ENCODE measurements at regions not wholly inside any gene's neighbourhood (a gene's known extent, or its start where the extent isn't known, plus 50 kb on each side); places are given as distances from the start of the nearest gene placed in this dataset.
A peak's percentile ranks its signal among the peaks of the same experiment; 100 is the strongest.
"Not testable (repeated sequence)": the region's sequence is repeated elsewhere in the genome, so short reads cannot be mapped to it uniquely, and the experiment has no call there.

DNA sequence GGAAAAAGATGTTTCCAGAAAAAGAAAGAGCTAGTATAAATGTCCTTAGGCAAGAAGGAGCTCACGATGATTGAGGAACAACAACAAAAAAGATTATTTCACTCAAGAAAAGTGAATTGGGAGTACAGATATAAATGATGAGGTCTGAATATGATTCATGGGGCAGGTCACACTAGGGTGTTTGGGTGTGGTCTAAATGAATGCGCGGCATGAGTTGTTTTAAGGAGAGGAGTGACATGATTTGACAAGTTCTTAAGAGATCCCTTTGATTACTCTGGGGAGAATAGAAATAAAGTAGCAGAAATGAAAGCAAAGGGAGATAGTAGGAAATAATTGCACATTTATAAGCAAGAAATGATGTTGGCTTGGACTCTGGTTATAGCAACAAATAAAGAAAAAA, 59.3 kb downstream of the NUTM2D start:
- H3K9me2 ChIP-seq (ENCODE audit: insufficient read depth); intact Hi-C loops (cut with micrococcal nuclease); H3K27me3 ChIP-seq (ENCODE audit: insufficient read depth, low read length); BruUV-seq (replicated peaks); H3K79me2 ChIP-seq (ENCODE audit: insufficient read depth, low read length); H3K36me3 ChIP-seq (ENCODE audit: control insufficient read depth in 1 of 2, insufficient read depth in 2 of 2, low read length in 2 of 2); H3K4me1 ChIP-seq (ENCODE audit: control insufficient read depth in 1 of 2, insufficient read depth in 2 of 2, low read length in 2 of 2); H4K20me1 ChIP-seq (ENCODE audit: insufficient read depth); CTCF ChIA-PET; POLR2A ChIA-PET; H3K27ac ChIP-seq (ENCODE audit: low read depth, low read length); RAD21 ChIA-PET (ENCODE audit: low non-redundant PET in 1 of 2, low total read pairs in 2 of 2, uncharacterized antibody in 2 of 2, unreplicated experiment in 2 of 2); H3K9me3 ChIP-seq (ENCODE audit: control insufficient read depth in 1 of 2, insufficient read depth in 1 of 2, low read depth in 1 of 2, low read length in 2 of 2); H3K9ac ChIP-seq (ENCODE audit: low read length); H3K4me3 ChIP-seq (replicated peaks in 1 of 2; ENCODE audit: low read depth in 1 of 2, low read length in 2 of 2): not testable (repeated sequence)
- DNase-seq (ENCODE audit: low read depth, low spot score): peak; percentile 6
- ATAC-seq: peak; percentile 83
- Histone ChIP-seq H2AFZ (ENCODE audit: low read depth, low read length, poor library complexity, severe bottlenecking) (peak overlapping the region; percentile 54), H3K4me2 (ENCODE audit: low read length) (peak overlapping the region; percentile 47)

DNA sequence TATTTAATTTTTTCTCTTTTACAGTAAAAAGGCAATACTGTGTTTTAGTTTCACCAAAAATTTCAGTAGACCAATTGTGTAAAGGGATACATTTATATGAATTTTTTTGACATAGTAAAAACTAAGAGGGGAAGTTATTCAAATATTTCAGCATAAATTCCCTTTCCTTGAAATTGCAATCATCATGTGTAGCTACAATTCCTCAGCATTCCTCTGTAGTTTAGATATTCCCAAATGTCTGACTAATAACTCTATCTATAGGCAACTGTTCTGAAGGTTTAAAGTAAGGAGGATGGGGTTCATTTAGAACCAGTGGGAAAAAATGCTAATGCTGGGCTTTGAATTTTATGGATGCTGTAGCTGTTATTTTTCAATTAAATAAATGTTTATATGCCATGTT, 65.1 kb downstream of the NUTM2D start:
- H3K36me3 ChIP-seq (ENCODE audit: control insufficient read depth in 1 of 2, insufficient read depth in 2 of 2, low read length in 2 of 2); DNase-seq (ENCODE audit: low read depth, low spot score); BruUV-seq (replicated peaks); POLR2A ChIA-PET; H3K9ac ChIP-seq (ENCODE audit: low read length); H3K9me2 ChIP-seq (ENCODE audit: insufficient read depth); H3K4me2 ChIP-seq (ENCODE audit: low read length); H3K9me3 ChIP-seq (ENCODE audit: control insufficient read depth in 1 of 2, insufficient read depth in 1 of 2, low read depth in 1 of 2, low read length in 2 of 2); H3K27me3 ChIP-seq (ENCODE audit: insufficient read depth, low read length); H3K79me2 ChIP-seq (ENCODE audit: insufficient read depth, low read length); H3K27ac ChIP-seq (ENCODE audit: low read depth, low read length); ATAC-seq; intact Hi-C loops (cut with micrococcal nuclease); H3K4me3 ChIP-seq (replicated peaks in 1 of 2; ENCODE audit: low read depth in 1 of 2, low read length in 2 of 2); CTCF ChIA-PET; RAD21 ChIA-PET (ENCODE audit: low non-redundant PET in 1 of 2, low total read pairs in 2 of 2, uncharacterized antibody in 2 of 2, unreplicated experiment in 2 of 2); H3K4me1 ChIP-seq (ENCODE audit: control insufficient read depth in 1 of 2, insufficient read depth in 2 of 2, low read length in 2 of 2); H4K20me1 ChIP-seq (ENCODE audit: insufficient read depth); H2AFZ ChIP-seq (ENCODE audit: low read depth, low read length, poor library complexity, severe bottlenecking): not testable (repeated sequence)

DNA sequence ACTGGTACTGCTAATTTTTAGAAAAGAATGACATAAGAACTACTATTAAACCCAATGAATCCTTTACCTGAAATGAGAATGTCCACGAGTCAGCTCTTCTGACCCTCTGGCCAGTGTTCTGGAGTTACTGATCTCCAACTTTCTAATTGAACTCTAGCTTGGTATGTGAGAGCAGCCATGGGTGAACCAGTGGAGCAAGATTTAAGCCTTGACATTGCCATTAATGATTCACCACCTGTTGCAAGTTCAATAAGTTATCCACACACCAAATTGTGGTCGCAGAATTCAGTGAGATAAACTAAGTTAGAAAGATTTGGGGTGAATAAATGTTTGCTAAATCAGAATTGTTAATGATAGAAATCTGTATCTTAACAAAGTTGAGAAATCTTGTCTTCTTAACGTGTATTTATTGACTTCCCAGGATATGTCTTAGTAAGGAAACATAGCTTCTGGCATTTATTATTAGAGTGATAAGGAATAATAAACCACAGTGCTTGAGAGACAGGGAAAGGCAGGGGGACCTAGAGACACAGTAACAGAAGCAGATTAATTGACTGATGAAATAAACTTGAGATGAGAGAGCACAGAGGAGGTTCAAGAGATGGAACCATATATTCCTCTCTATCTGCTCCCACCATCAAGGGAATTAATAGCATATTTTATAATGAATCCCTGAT, 67.3 kb downstream of the NUTM2D start:
- RAD21 ChIA-PET (ENCODE audit: low non-redundant PET in 1 of 2, low total read pairs in 2 of 2, uncharacterized antibody in 2 of 2, unreplicated experiment in 2 of 2); ATAC-seq; DNase-seq (ENCODE audit: low read depth, low spot score); H4K20me1 ChIP-seq (ENCODE audit: insufficient read depth); H3K4me3 ChIP-seq (replicated peaks in 1 of 2; ENCODE audit: low read depth in 1 of 2, low read length in 2 of 2); H3K9me3 ChIP-seq (ENCODE audit: control insufficient read depth in 1 of 2, insufficient read depth in 1 of 2, low read depth in 1 of 2, low read length in 2 of 2); BruUV-seq (replicated peaks); intact Hi-C loops (cut with micrococcal nuclease); H3K9me2 ChIP-seq (ENCODE audit: insufficient read depth); POLR2A ChIA-PET; H3K4me2 ChIP-seq (ENCODE audit: low read length); H3K9ac ChIP-seq (ENCODE audit: low read length); H3K79me2 ChIP-seq (ENCODE audit: insufficient read depth, low read length); CTCF ChIA-PET; H2AFZ ChIP-seq (ENCODE audit: low read depth, low read length, poor library complexity, severe bottlenecking); H3K27me3 ChIP-seq (ENCODE audit: insufficient read depth, low read length); H3K4me1 ChIP-seq (ENCODE audit: control insufficient read depth in 1 of 2, insufficient read depth in 2 of 2, low read length in 2 of 2); H3K36me3 ChIP-seq (ENCODE audit: control insufficient read depth in 1 of 2, insufficient read depth in 2 of 2, low read length in 2 of 2); H3K27ac ChIP-seq (ENCODE audit: low read depth, low read length): not testable (repeated sequence)

DNA sequence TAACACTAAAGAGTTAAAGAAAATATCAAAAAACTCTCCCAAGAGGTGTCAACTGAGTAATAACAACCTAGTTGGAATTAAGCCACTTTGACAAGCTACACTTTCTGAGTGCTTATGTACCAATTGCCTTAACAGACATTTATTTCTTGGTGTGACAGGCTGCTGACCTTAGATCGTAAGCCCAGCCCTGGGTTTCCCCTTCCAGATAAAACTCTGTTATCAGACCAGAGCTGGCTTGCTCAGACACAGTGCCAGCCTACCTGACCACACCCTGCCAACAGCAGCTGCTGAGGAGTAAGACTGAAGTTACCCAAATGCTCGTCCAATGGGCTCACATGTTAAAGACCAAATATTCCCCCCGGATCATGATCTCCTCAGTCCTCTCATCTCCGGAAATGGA, 70.9 kb upstream of the MINPP1 start:
- H3K4me1 ChIP-seq (ENCODE audit: control insufficient read depth in 1 of 2, insufficient read depth in 2 of 2, low read length in 2 of 2); H3K27me3 ChIP-seq (ENCODE audit: insufficient read depth, low read length); ATAC-seq; RAD21 ChIA-PET (ENCODE audit: low non-redundant PET in 1 of 2, low total read pairs in 2 of 2, uncharacterized antibody in 2 of 2, unreplicated experiment in 2 of 2); H3K36me3 ChIP-seq (ENCODE audit: control insufficient read depth in 1 of 2, insufficient read depth in 2 of 2, low read length in 2 of 2); H3K4me3 ChIP-seq (replicated peaks in 1 of 2; ENCODE audit: low read depth in 1 of 2, low read length in 2 of 2); CTCF ChIA-PET; intact Hi-C loops (cut with micrococcal nuclease); H3K4me2 ChIP-seq (ENCODE audit: low read length); DNase-seq (ENCODE audit: low read depth, low spot score); H3K9me3 ChIP-seq (ENCODE audit: control insufficient read depth in 1 of 2, insufficient read depth in 1 of 2, low read depth in 1 of 2, low read length in 2 of 2); POLR2A ChIA-PET; H3K9me2 ChIP-seq (ENCODE audit: insufficient read depth); H3K79me2 ChIP-seq (ENCODE audit: insufficient read depth, low read length); H3K9ac ChIP-seq (ENCODE audit: low read length); H4K20me1 ChIP-seq (ENCODE audit: insufficient read depth); H3K27ac ChIP-seq (ENCODE audit: low read depth, low read length); H2AFZ ChIP-seq (ENCODE audit: low read depth, low read length, poor library complexity, severe bottlenecking); BruUV-seq (replicated peaks): not testable (repeated sequence)

Data from HCT116 (cell line).